ENCODE measurements at regions not wholly inside any gene's neighbourhood (a gene's known extent, or its start where the extent isn't known, plus 50 kb on each side); places are given as distances from the start of the nearest gene placed in this dataset.

GRCh38 chr4:12319765-12320164 lies 891.1 kb upstream of the HS3ST1 start:
- no peak for DNase-seq (ENCODE audit: low spot score)
- in situ Hi-C loops (cut with MboI; ENCODE audit: low sequenced_read_pairs, unreplicated experiment), result no loop called here
- no peak for TF ChIP-seq CTCF (IDR thresholded peaks at IDR 0.05; ENCODE audit: borderline replicate concordance, control extremely low read depth, extremely low read depth, insufficient read depth, missing control alignments)

- no peak for TF ChIP-seq CTCF (IDR thresholded peaks at IDR 0.05; ENCODE audit: borderline replicate concordance, control extremely low read depth, extremely low read depth, insufficient read depth, missing control alignments)
- in situ Hi-C loops (cut with MboI; ENCODE audit: low sequenced_read_pairs, unreplicated experiment), result no loop called here
- no peak for DNase-seq (ENCODE audit: low spot score)
Measured at GRCh38 chr4:12304905-12305304, 876.2 kb upstream of the HS3ST1 start.

GRCh38 chr4:12296366-12296765 lies 867.7 kb upstream of the HS3ST1 start:
- DNase-seq (ENCODE audit: low spot score), result no peak
- TF ChIP-seq CTCF (IDR thresholded peaks at IDR 0.05; ENCODE audit: borderline replicate concordance, control extremely low read depth, extremely low read depth, insufficient read depth, missing control alignments), result no peak
- in situ Hi-C loops (cut with MboI; ENCODE audit: low sequenced_read_pairs, unreplicated experiment), result no loop called here

GRCh38 chr4:12293906-12294525 lies 865.3 kb upstream of the HS3ST1 start:
- in situ Hi-C loops (cut with MboI; ENCODE audit: low sequenced_read_pairs, unreplicated experiment), result no loop called here
- peak; percentile 4 for DNase-seq (ENCODE audit: low spot score)
- no peak for TF ChIP-seq CTCF (IDR thresholded peaks at IDR 0.05; ENCODE audit: borderline replicate concordance, control extremely low read depth, extremely low read depth, insufficient read depth, missing control alignments)

GRCh38 chr4:12286351-12286750 lies 857.7 kb upstream of the HS3ST1 start:
- TF ChIP-seq CTCF (IDR thresholded peaks at IDR 0.05; ENCODE audit: borderline replicate concordance, control extremely low read depth, extremely low read depth, insufficient read depth, missing control alignments), result no peak
- in situ Hi-C loops (cut with MboI; ENCODE audit: low sequenced_read_pairs, unreplicated experiment), result no loop called here
- no peak for DNase-seq (ENCODE audit: low spot score)

- in situ Hi-C loops (cut with MboI; ENCODE audit: low sequenced_read_pairs, unreplicated experiment), result no loop called here
- no peak for TF ChIP-seq CTCF (IDR thresholded peaks at IDR 0.05; ENCODE audit: borderline replicate concordance, control extremely low read depth, extremely low read depth, insufficient read depth, missing control alignments)
- no peak for DNase-seq (ENCODE audit: low spot score)
Measured at GRCh38 chr4:12270546-12270945, 841.9 kb upstream of the HS3ST1 start.

Measured in GM13976 (cell line).